ENCODE measurements at regions not wholly inside any gene's neighbourhood (a gene's known extent, or its start where the extent isn't known, plus 50 kb on each side); places are given as distances from the start of the nearest gene placed in this dataset.

DNA sequence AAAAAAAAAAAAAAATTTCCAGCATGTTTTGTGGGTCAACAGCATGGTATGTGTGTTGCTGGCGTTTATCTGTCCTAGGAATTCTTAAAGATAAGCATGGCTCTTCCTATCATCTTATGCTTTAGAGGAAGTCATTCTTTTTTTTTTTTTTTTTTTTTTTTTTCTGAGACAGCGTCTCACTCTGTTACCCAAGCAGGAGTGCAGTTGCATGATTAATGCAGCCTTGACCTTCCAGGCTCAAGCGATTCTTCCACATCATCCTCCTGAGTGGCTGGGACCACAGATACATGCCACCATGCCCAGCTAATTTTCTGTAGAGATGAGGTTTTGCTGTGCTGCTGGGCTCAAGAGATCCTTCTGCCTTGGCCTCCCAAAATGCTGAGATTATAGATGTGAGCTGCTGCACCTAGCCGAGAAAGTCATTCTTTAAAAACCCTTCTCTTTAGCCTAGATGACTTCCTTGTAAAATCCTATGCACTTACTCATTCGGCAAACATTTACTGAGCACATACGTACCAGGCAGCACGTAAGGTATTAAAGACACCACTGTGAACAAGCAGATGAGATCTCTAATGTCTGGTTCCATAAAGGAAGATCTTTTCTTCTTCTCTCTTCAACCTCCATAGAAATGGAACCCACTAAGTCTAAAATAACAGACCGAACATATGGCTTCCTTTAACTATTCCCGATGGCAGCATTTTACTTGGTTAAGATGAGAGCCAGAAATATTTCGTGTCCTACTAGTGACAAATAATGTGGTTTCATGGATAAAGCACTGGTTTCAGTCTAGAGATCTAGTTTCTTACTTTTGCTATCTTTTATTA lies 122.4 kb downstream of the RIN2 start:
- DNase-seq (ENCODE audit: low spot score) (no peak), ATAC-seq (ENCODE audit: low FRiP score) (no peak)
- TF ChIP-seq, protein P1, sequence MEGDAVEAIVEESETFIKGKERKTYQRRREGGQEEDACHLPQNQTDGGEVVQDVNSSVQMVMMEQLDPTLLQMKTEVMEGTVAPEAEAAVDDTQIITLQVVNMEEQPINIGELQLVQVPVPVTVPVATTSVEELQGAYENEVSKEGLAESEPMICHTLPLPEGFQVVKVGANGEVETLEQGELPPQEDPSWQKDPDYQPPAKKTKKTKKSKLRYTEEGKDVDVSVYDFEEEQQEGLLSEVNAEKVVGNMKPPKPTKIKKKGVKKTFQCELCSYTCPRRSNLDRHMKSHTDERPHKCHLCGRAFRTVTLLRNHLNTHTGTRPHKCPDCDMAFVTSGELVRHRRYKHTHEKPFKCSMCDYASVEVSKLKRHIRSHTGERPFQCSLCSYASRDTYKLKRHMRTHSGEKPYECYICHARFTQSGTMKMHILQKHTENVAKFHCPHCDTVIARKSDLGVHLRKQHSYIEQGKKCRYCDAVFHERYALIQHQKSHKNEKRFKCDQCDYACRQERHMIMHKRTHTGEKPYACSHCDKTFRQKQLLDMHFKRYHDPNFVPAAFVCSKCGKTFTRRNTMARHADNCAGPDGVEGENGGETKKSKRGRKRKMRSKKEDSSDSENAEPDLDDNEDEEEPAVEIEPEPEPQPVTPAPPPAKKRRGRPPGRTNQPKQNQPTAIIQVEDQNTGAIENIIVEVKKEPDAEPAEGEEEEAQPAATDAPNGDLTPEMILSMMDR (IDR thresholded peaks at IDR 0.05) = no peak

- TF ChIP-seq, protein P1 (IDR thresholded peaks at IDR 0.05) = no peak
- DNase-seq (ENCODE audit: low spot score) (no peak), ATAC-seq (ENCODE audit: low FRiP score) (no peak)
Measured at GRCh38 chr20:19881080-19881840, 123.2 kb downstream of the RIN2 start.

- ATAC-seq (ENCODE audit: low FRiP score) = no peak
- TF ChIP-seq, protein P1 (IDR thresholded peaks at IDR 0.05) = no peak
- DNase-seq (ENCODE audit: low spot score) = no peak
Measured at GRCh38 chr20:19881990-19882389, 123.9 kb downstream of the RIN2 start.

GRCh38 chr20:19882446-19882845 lies 124.4 kb downstream of the RIN2 start:
- TF ChIP-seq, protein P1 (IDR thresholded peaks at IDR 0.05) = no peak
- ATAC-seq (ENCODE audit: low FRiP score) (no peak), DNase-seq (ENCODE audit: low spot score) (no peak)

GRCh38 chr20:19883501-19883900 lies 125.4 kb downstream of the RIN2 start:
- ATAC-seq (ENCODE audit: low FRiP score) (no peak), DNase-seq (ENCODE audit: low spot score) (no peak)
- TF ChIP-seq, protein P1 (IDR thresholded peaks at IDR 0.05) = no peak

- no peak for ATAC-seq (ENCODE audit: low FRiP score)
- DNase-seq (ENCODE audit: low spot score) = no peak
- TF ChIP-seq, protein P1 (IDR thresholded peaks at IDR 0.05) = no peak
Measured at GRCh38 chr20:19885594-19885938, 127.5 kb downstream of the RIN2 start.

Data from omental fat pad (tissue), 3 donors.